Stimulated activated CD4-positive, alpha-beta T cell treated with anti-CD3 and anti-CD28 coated beads, Interleukin-1b, Interleukin-23, amount 100 ng/mL, for 24 hours (primary cell): ENCODE measurements at regions not wholly inside any gene's neighbourhood (a gene's known extent, or its start where the extent isn't known, plus 50 kb on each side); places are given as distances from the start of the nearest gene placed in this dataset.
"Not testable (repeated sequence)": the region's sequence is repeated elsewhere in the genome, so short reads cannot be mapped to it uniquely, and the experiment has no call there.

Source experiments
- DNase-seq, 4 experiments: peaks; one replicate each; pipeline ENCODE4 v3.0.0-alpha.2; 2020; ENCODE audit warnings: low read depth in 4 of 4, low spot score in 1 of 4

GRCh38 chr5:125630237-125630636 lies 793.0 kb upstream of the GRAMD2B start:
- no peak for DNase-seq

GRCh38 chr5:125633523-125633922 lies 789.7 kb upstream of the GRAMD2B start:
- no peak for DNase-seq

- no peak for DNase-seq
Observed at GRCh38 chr5:125634216-125634835, 788.9 kb upstream of the GRAMD2B start.

- DNase-seq: no peak
Observed at GRCh38 chr5:125639858-125640257, 783.4 kb upstream of the GRAMD2B start.

- no peak for DNase-seq
Observed at GRCh38 chr5:125652761-125653160, 770.4 kb upstream of the GRAMD2B start.

- no peak for DNase-seq
Observed at GRCh38 chr5:125654392-125654791, 768.8 kb upstream of the GRAMD2B start.

- no peak for DNase-seq
Observed at GRCh38 chr5:125655156-125655555, 768.1 kb upstream of the GRAMD2B start.

GRCh38 chr5:125657936-125658335 lies 765.3 kb upstream of the GRAMD2B start:
- no peak for DNase-seq

GRCh38 chr5:125659316-125660023 lies 763.7 kb upstream of the GRAMD2B start:
- no peak for DNase-seq

- DNase-seq: no peak
Observed at GRCh38 chr5:125660231-125660895, 762.8 kb upstream of the GRAMD2B start.

GRCh38 chr5:125661584-125661983 lies 761.6 kb upstream of the GRAMD2B start:
- DNase-seq: no peak

- no peak for DNase-seq
Observed at GRCh38 chr5:125668884-125669283, 754.3 kb upstream of the GRAMD2B start.

GRCh38 chr5:125673359-125673950 lies 749.8 kb upstream of the GRAMD2B start:
- DNase-seq: no peak

- DNase-seq: no peak
Observed at GRCh38 chr5:125679522-125679921, 743.7 kb upstream of the GRAMD2B start.

- DNase-seq: no peak
Observed at GRCh38 chr5:125683669-125684068, 739.5 kb upstream of the GRAMD2B start.

- no peak for DNase-seq
Observed at GRCh38 chr5:125685771-125686170, 737.4 kb upstream of the GRAMD2B start.

GRCh38 chr5:125691738-125692530 lies 731.3 kb upstream of the GRAMD2B start:
- DNase-seq: not testable (repeated sequence)

GRCh38 chr5:125695996-125696655 lies 727.1 kb upstream of the GRAMD2B start:
- no peak for DNase-seq

GRCh38 chr5:125696762-125697161 lies 726.4 kb upstream of the GRAMD2B start:
- no peak for DNase-seq

GRCh38 chr5:125698420-125698819 lies 724.8 kb upstream of the GRAMD2B start:
- DNase-seq: no peak

GRCh38 chr5:125699860-125700259 lies 723.3 kb upstream of the GRAMD2B start:
- no peak for DNase-seq
